Activated CD8-positive, alpha-beta memory T cell treated with anti-CD3 and anti-CD28 coated beads for 1 hour (primary cell): ENCODE measurements at regions not wholly inside any gene's neighbourhood (a gene's known extent, or its start where the extent isn't known, plus 50 kb on each side); places are given as distances from the start of the nearest gene placed in this dataset.

Source experiments
- DNase-seq, 2 donors: peaks; one replicate each; pipeline ENCODE4 v3.0.0-alpha.2; 2020; ENCODE audit warnings: low read depth in 1 of 2; ENCODE audit errors: extremely low read depth in 1 of 2

GRCh38 chr3:194986208-194987043 lies 284.5 kb downstream of the XXYLT1 start:
- DNase-seq: no peak

GRCh38 chr3:194987571-194988494 lies 283.1 kb downstream of the XXYLT1 start:
- no peak for DNase-seq

- no peak for DNase-seq
These were observed 282.3 kb downstream of the XXYLT1 start for GRCh38 chr3:194988495-194989165.

- DNase-seq: no peak
These were observed 281.7 kb downstream of the XXYLT1 start for GRCh38 chr3:194989241-194989640.

- DNase-seq: no peak
These were observed 280.3 kb downstream of the XXYLT1 start for GRCh38 chr3:194990454-194991337.

GRCh38 chr3:194991338-194991654 lies 279.7 kb downstream of the XXYLT1 start:
- no peak for DNase-seq

GRCh38 chr3:194993896-194994295 lies 277.1 kb downstream of the XXYLT1 start:
- DNase-seq: no peak

GRCh38 chr3:194994551-194994981 lies 276.4 kb downstream of the XXYLT1 start:
- no peak for DNase-seq

GRCh38 chr3:194995334-194995733 lies 275.6 kb downstream of the XXYLT1 start:
- DNase-seq: no peak

GRCh38 chr3:194995922-194996321 lies 275.0 kb downstream of the XXYLT1 start:
- DNase-seq: no peak

- DNase-seq: no peak
These were observed 274.2 kb downstream of the XXYLT1 start for GRCh38 chr3:194996746-194997145.

- DNase-seq: no peak
These were observed 272.5 kb downstream of the XXYLT1 start for GRCh38 chr3:194998417-194998816.

GRCh38 chr3:194998948-194999347 lies 272.0 kb downstream of the XXYLT1 start:
- no peak for DNase-seq

GRCh38 chr3:194999491-194999890 lies 271.5 kb downstream of the XXYLT1 start:
- DNase-seq: no peak

GRCh38 chr3:195001261-195001660 lies 269.7 kb downstream of the XXYLT1 start:
- no peak for DNase-seq

GRCh38 chr3:195001961-195002861 lies 268.7 kb downstream of the XXYLT1 start:
- no peak for DNase-seq

GRCh38 chr3:195003006-195003892 lies 267.7 kb downstream of the XXYLT1 start:
- DNase-seq: no peak

- DNase-seq: no peak
These were observed 267.1 kb downstream of the XXYLT1 start for GRCh38 chr3:195003893-195004289.
